Activated CD8-positive, alpha-beta T cell treated with anti-CD3 and anti-CD28 coated beads for 36 hours (primary cell): ENCODE measurements at regions not wholly inside any gene's neighbourhood (a gene's known extent, or its start where the extent isn't known, plus 50 kb on each side); places are given as distances from the start of the nearest gene placed in this dataset.
A peak's percentile ranks its signal among the peaks of the same experiment; 100 is the strongest.

ENCODE experiments used
- ATAC-seq: fragments of 200-7000 bp; cut with Tn5 transposase; one replicate; pipeline ENCODE4 v1.10.0; 2021; ENCODE audit warnings: mild to moderate bottlenecking, moderate library complexity
- CTCF ChIA-PET: fragments of 350-600 bp; sonication (Branson Sonifier 250); formaldehyde crosslinking; loops from one replicate; lab custom pipeline; 2021; ENCODE audit warnings: antibody characterized with exemption; lab: Charles Lee
- POLR2A ChIA-PET: fragments of 350-600 bp; sonication (Branson Sonifier 250); formaldehyde crosslinking; loops from one replicate; lab custom pipeline; 2021; ENCODE audit warnings: antibody characterized with exemption; lab: Charles Lee
- DNase-seq: peaks from one replicate; pipeline ENCODE4 v3.0.0-alpha.2; 2020
- H3K27ac Mint-ChIP-seq: one replicate; pipeline ENCODE4 v1.8.0; 2021; ENCODE audit warnings: mild to moderate bottlenecking, mixed read lengths
- H3K27me3 Mint-ChIP-seq: one replicate; pipeline ENCODE4 v1.8.0; 2021; ENCODE audit warnings: mixed read lengths
- H3K36me3 Mint-ChIP-seq: one replicate; pipeline ENCODE4 v1.8.0; 2021; ENCODE audit warnings: low read depth, mixed read lengths
- H3K4me1 Mint-ChIP-seq: one replicate; pipeline ENCODE4 v1.8.0; 2021; ENCODE audit warnings: low read depth, mixed read lengths
- H3K4me3 Mint-ChIP-seq: one replicate; pipeline ENCODE4 v1.8.0; 2021; ENCODE audit warnings: mild to moderate bottlenecking, moderate library complexity, mixed read lengths
- H3K9me3 Mint-ChIP-seq: one replicate; pipeline ENCODE4 v1.8.0; 2021; ENCODE audit warnings: mixed read lengths
- CTCF ChIP-seq: fragments of 200-600 bp; IDR thresholded peaks from one replicate; pipeline ENCODE4 v1.8.0; 2022; ENCODE audit warnings: antibody characterized with exemption, mild to moderate bottlenecking
- intact Hi-C: fragments of 100-400 bp; cut with micrococcal nuclease; formaldehyde crosslinking; loops from one replicate; pipeline ENCODE4 v1.10.0; 2022

GRCh38 chr14:97301931-97302559, 504.9 kb downstream of the VRK1 start:
- Mint-ChIP-seq H3K27ac (no peak overlapping the region), H3K4me3 (no peak overlapping the region), H3K27me3 (peaks cover 2% of the 10 kb centered on the region), H3K36me3 (no peaks in the 10 kb centered on the region), H3K9me3 (no peaks in the 10 kb centered on the region), H3K4me1 (peaks cover 20% of the 10 kb centered on the region)
- intact Hi-C loops, result no loop called here
- DNase-seq (no peak), ATAC-seq (no peak)
- TF ChIP-seq CTCF, result no peak
- POLR2A ChIA-PET, result no interaction called here
- CTCF ChIA-PET, result interaction anchor here (1.7 kb wide), 1 partner anchor 10 kb away, joined by 4 read pairs; no protein-coding TSS in a partner anchor

- H3K4me1 Mint-ChIP-seq, result peaks cover 21% of the 10 kb centered on the region
- H3K9me3 Mint-ChIP-seq, result no peaks in the 10 kb centered on the region
- H3K27ac Mint-ChIP-seq, result peak overlapping the region; percentile 16
- TF ChIP-seq CTCF, result no peak
- peak; percentile 24 for DNase-seq
- ChIA-PET CTCF (interaction anchor here (1.4 kb wide), 1 partner anchor 87 kb away, joined by 3 read pairs; no protein-coding TSS in a partner anchor), POLR2A (interaction anchor here (1.2 to 1.6 kb wide), 2 partner anchors 12 to 151 kb away, joined by 3 to 4 read pairs; no protein-coding TSS in a partner anchor)
- intact Hi-C loops, result no loop called here
- ATAC-seq, result peak; percentile 51
- no peaks in the 10 kb centered on the region for H3K36me3 Mint-ChIP-seq
- H3K4me3 Mint-ChIP-seq, result no peak overlapping the region
- no peaks in the 10 kb centered on the region for H3K27me3 Mint-ChIP-seq
Measured at GRCh38 chr14:97306133-97306759, 509.1 kb downstream of the VRK1 start.

GRCh38 chr14:97306760-97307246, 509.6 kb downstream of the VRK1 start:
- H3K4me3 Mint-ChIP-seq, result no peak overlapping the region
- POLR2A ChIA-PET, result interaction anchor here (1.2 to 1.6 kb wide), 2 partner anchors 11 to 151 kb away, joined by 3 to 4 read pairs; no protein-coding TSS in a partner anchor
- CTCF ChIA-PET, result interaction anchor here (1.1 to 1.4 kb wide), 2 partner anchors 87 to 150 kb away, joined by 3 to 4 read pairs; no protein-coding TSS in a partner anchor
- no peaks in the 10 kb centered on the region for H3K9me3 Mint-ChIP-seq
- DNase-seq (no peak), ATAC-seq (peak; percentile 83)
- intact Hi-C loops, result no loop called here
- peaks cover 25% of the 10 kb centered on the region for H3K4me1 Mint-ChIP-seq
- H3K27ac Mint-ChIP-seq, result peak overlapping the region; percentile 77
- no peak for TF ChIP-seq CTCF
- no peaks in the 10 kb centered on the region for H3K36me3 Mint-ChIP-seq
- no peaks in the 10 kb centered on the region for H3K27me3 Mint-ChIP-seq

- peaks cover 19% of the 10 kb centered on the region for H3K4me1 Mint-ChIP-seq
- DNase-seq (peak; percentile 18), ATAC-seq (peak; percentile 31)
- no peaks in the 10 kb centered on the region for H3K36me3 Mint-ChIP-seq
- peaks cover 1% of the 10 kb centered on the region for H3K9me3 Mint-ChIP-seq
- no peak overlapping the region for H3K27ac Mint-ChIP-seq
- ChIA-PET POLR2A (no interaction called here), CTCF (interaction anchor here (1.6 kb wide), 1 partner anchor 9 kb away, joined by 4 read pairs; no protein-coding TSS in a partner anchor)
- no peak for TF ChIP-seq CTCF
- intact Hi-C loops, result no loop called here
- no peak overlapping the region for H3K4me3 Mint-ChIP-seq
- no peaks in the 10 kb centered on the region for H3K27me3 Mint-ChIP-seq
Measured at GRCh38 chr14:97311411-97311810, 514.2 kb downstream of the VRK1 start.

GRCh38 chr14:97312910-97313309, 515.7 kb downstream of the VRK1 start:
- ChIA-PET CTCF (interaction anchor here (1.4 kb wide), 1 partner anchor 13 kb away, joined by 4 read pairs; no protein-coding TSS in a partner anchor), POLR2A (no interaction called here)
- no peak for ATAC-seq
- TF ChIP-seq CTCF, result no peak
- H3K4me1 Mint-ChIP-seq, result peaks cover 5% of the 10 kb centered on the region
- no peaks in the 10 kb centered on the region for H3K36me3 Mint-ChIP-seq
- H3K4me3 Mint-ChIP-seq, result no peak overlapping the region
- no peak overlapping the region for H3K27ac Mint-ChIP-seq
- no peak for DNase-seq
- peaks cover 1% of the 10 kb centered on the region for H3K9me3 Mint-ChIP-seq
- no peaks in the 10 kb centered on the region for H3K27me3 Mint-ChIP-seq
- intact Hi-C loops, result no loop called here
